ENCODE measurements at regions not wholly inside any gene's neighbourhood (a gene's known extent, or its start where the extent isn't known, plus 50 kb on each side); places are given as distances from the start of the nearest gene placed in this dataset.

GRCh38 chr1:233787599-233787998 is 116.9 kb upstream of the SLC35F3 start:
- intact Hi-C loops (cut with DNase I), result loop anchor here (10.0 kb wide), 1 partner anchor 223 kb away; no protein-coding TSS in a partner anchor
- no peaks in the 10 kb centered on the region for H3K36me3 ChIP-seq
- TF ChIP-seq POLR2A (IDR thresholded peaks at IDR 0.05), result no peak
- no peak for TF ChIP-seq POLR2AphosphoS5 (IDR thresholded peaks at IDR 0.05; ENCODE audit: insufficient read depth in 1 of 2, low read depth in 1 of 2)
- TF ChIP-seq CTCF (IDR thresholded peaks at IDR 0.05), result no peak
- no peak overlapping the region for H3K27ac ChIP-seq
- DNase-seq (ENCODE audit: extremely low spot score in 2 of 2), result no peak
- H3K9me3 ChIP-seq, result no peaks in the 10 kb centered on the region
- H3K27me3 ChIP-seq, result no peaks in the 10 kb centered on the region
- H3K4me3 ChIP-seq, result no peak overlapping the region
- no peaks in the 10 kb centered on the region for H3K4me1 ChIP-seq

GRCh38 chr1:233788687-233789086 is 115.8 kb upstream of the SLC35F3 start:
- H3K27me3 ChIP-seq, result no peaks in the 10 kb centered on the region
- no peak overlapping the region for H3K27ac ChIP-seq
- no peaks in the 10 kb centered on the region for H3K36me3 ChIP-seq
- no peak for DNase-seq (ENCODE audit: extremely low spot score in 2 of 2)
- no peaks in the 10 kb centered on the region for H3K9me3 ChIP-seq
- H3K4me1 ChIP-seq, result no peaks in the 10 kb centered on the region
- intact Hi-C loops (cut with DNase I), result loop anchor here (10.0 kb wide), 1 partner anchor 224 kb away; no protein-coding TSS in a partner anchor
- TF ChIP-seq CTCF (IDR thresholded peaks at IDR 0.05), result no peak
- no peak for TF ChIP-seq POLR2A (IDR thresholded peaks at IDR 0.05)
- TF ChIP-seq POLR2AphosphoS5 (IDR thresholded peaks at IDR 0.05; ENCODE audit: insufficient read depth in 1 of 2, low read depth in 1 of 2), result no peak
- H3K4me3 ChIP-seq, result no peak overlapping the region

GRCh38 chr1:233790121-233790520 is 114.4 kb upstream of the SLC35F3 start:
- H3K4me3 ChIP-seq, result no peak overlapping the region
- no peaks in the 10 kb centered on the region for H3K9me3 ChIP-seq
- H3K36me3 ChIP-seq, result no peaks in the 10 kb centered on the region
- DNase-seq (ENCODE audit: extremely low spot score in 2 of 2), result no peak
- H3K27me3 ChIP-seq, result no peaks in the 10 kb centered on the region
- no peak for TF ChIP-seq POLR2AphosphoS5 (IDR thresholded peaks at IDR 0.05; ENCODE audit: insufficient read depth in 1 of 2, low read depth in 1 of 2)
- no peak for TF ChIP-seq POLR2A (IDR thresholded peaks at IDR 0.05)
- no peak for TF ChIP-seq CTCF (IDR thresholded peaks at IDR 0.05)
- intact Hi-C loops (cut with DNase I), result loop anchor here (10.0 kb wide), 1 partner anchor 335 kb away; no protein-coding TSS in a partner anchor
- H3K27ac ChIP-seq, result no peak overlapping the region
- no peaks in the 10 kb centered on the region for H3K4me1 ChIP-seq

- intact Hi-C loops (cut with DNase I), result loop anchor here (10.0 kb wide), 1 partner anchor 336 kb away; no protein-coding TSS in a partner anchor
- Histone ChIP-seq H3K4me3 (no peak overlapping the region), H3K27me3 (no peaks in the 10 kb centered on the region), H3K27ac (no peak overlapping the region), H3K4me1 (no peaks in the 10 kb centered on the region), H3K9me3 (no peaks in the 10 kb centered on the region), H3K36me3 (no peaks in the 10 kb centered on the region)
- DNase-seq (ENCODE audit: extremely low spot score in 2 of 2), result no peak
- TF ChIP-seq POLR2AphosphoS5 (IDR thresholded peaks at IDR 0.05; ENCODE audit: insufficient read depth in 1 of 2, low read depth in 1 of 2) (peak in 1 of 2 donors; percentile 24), CTCF (IDR thresholded peaks at IDR 0.05) (peak; percentile 84 to 92 (median 91)), POLR2A (IDR thresholded peaks at IDR 0.05) (no peak)
Observed at GRCh38 chr1:233790662-233791371, 113.7 kb upstream of the SLC35F3 start.

GRCh38 chr1:233791372-233791703 is 113.1 kb upstream of the SLC35F3 start:
- no peaks in the 10 kb centered on the region for H3K27me3 ChIP-seq
- no peaks in the 10 kb centered on the region for H3K4me1 ChIP-seq
- no peak overlapping the region for H3K4me3 ChIP-seq
- intact Hi-C loops (cut with DNase I), result loop anchor here (10.0 kb wide), 1 partner anchor 337 kb away; no protein-coding TSS in a partner anchor
- no peak for DNase-seq (ENCODE audit: extremely low spot score in 2 of 2)
- H3K27ac ChIP-seq, result no peak overlapping the region
- H3K36me3 ChIP-seq, result no peaks in the 10 kb centered on the region
- no peak for TF ChIP-seq CTCF (IDR thresholded peaks at IDR 0.05)
- TF ChIP-seq POLR2AphosphoS5 (IDR thresholded peaks at IDR 0.05; ENCODE audit: insufficient read depth in 1 of 2, low read depth in 1 of 2), result no peak
- H3K9me3 ChIP-seq, result no peaks in the 10 kb centered on the region
